Caco-2 (cell line): ENCODE measurements at regions not wholly inside any gene's neighbourhood (a gene's known extent, or its start where the extent isn't known, plus 50 kb on each side); places are given as distances from the start of the nearest gene placed in this dataset.
"Not testable (repeated sequence)": the region's sequence is repeated elsewhere in the genome, so short reads cannot be mapped to it uniquely, and the experiment has no call there.

Source experiments
- BruUV-seq: library from RNA; stranded (reverse); fragments of 400-500 nt; replicated peaks from 2 replicates; lab custom pipeline; 2021; lab: Mats Ljungman, UMichigan
- CTCF ChIA-PET: fragments of 300-600 bp; sonication (Branson Sonifier 250); formaldehyde crosslinking; loops from one replicate; lab custom pipeline; 2022; ENCODE audit warnings: antibody characterized with exemption; lab: Charles Lee
- POLR2A ChIA-PET: fragments of 300-600 bp; sonication (Branson Sonifier 250); formaldehyde crosslinking; loops from one replicate; lab custom pipeline; 2022; ENCODE audit warnings: antibody characterized with exemption; lab: Charles Lee
- DNase-seq, 2 experiments: peaks; one replicate each; pipeline versions ENCODE4 v3.0.0 to v3.0.0-alpha.2; 2020 to 2022
- H3K27me3 ChIP-seq: replicated peaks from 2 replicates; pipeline ENCODE4 v1.6.0; 2011; ENCODE audit warnings: low read length; ENCODE audit not compliant: control insufficient read depth, insufficient read depth
- H3K36me3 ChIP-seq: 2 replicates; pipeline ENCODE4 v1.5.1; 2011; ENCODE audit warnings: low read length; ENCODE audit not compliant: control insufficient read depth, insufficient read depth
- H3K4me1 ChIP-seq: fragments of 250-450 bp; sonication (Bioruptor Pico); 2 replicates; pipeline ENCODE4 v1.5.1; 2020; ENCODE audit warnings: mild to moderate bottlenecking
- H3K4me3 ChIP-seq: 2 replicates; pipeline ENCODE4 v1.5.1; 2011; ENCODE audit warnings: low read depth, mild to moderate bottlenecking, control low read depth, low read length
- H3K9me3 ChIP-seq: fragments of 250-450 bp; sonication (Bioruptor Pico); 2 replicates; pipeline ENCODE4 v1.5.1; 2020; ENCODE audit warnings: mild to moderate bottlenecking, moderate library complexity
- H3K27ac Mint-ChIP-seq: one replicate; pipeline ENCODE4 v1.8.0; 2022; ENCODE audit warnings: mixed read lengths; ENCODE audit not compliant: unreplicated experiment
- H3K27me3 Mint-ChIP-seq: one replicate; pipeline ENCODE4 v1.8.0; 2022; ENCODE audit warnings: mixed read lengths; ENCODE audit not compliant: insufficient read depth, unreplicated experiment
- H3K36me3 Mint-ChIP-seq: one replicate; pipeline ENCODE4 v1.8.0; 2022; ENCODE audit warnings: mild to moderate bottlenecking, mixed read lengths; ENCODE audit not compliant: insufficient read depth, unreplicated experiment
- H3K4me1 Mint-ChIP-seq: one replicate; pipeline ENCODE4 v1.8.0; 2022; ENCODE audit warnings: low read depth, mixed read lengths; ENCODE audit not compliant: unreplicated experiment
- H3K4me3 Mint-ChIP-seq: one replicate; pipeline ENCODE4 v1.8.0; 2022; ENCODE audit warnings: mild to moderate bottlenecking, moderate library complexity, mixed read lengths; ENCODE audit not compliant: unreplicated experiment
- H3K9me3 Mint-ChIP-seq: one replicate; pipeline ENCODE4 v1.8.0; 2022; ENCODE audit warnings: mixed read lengths; ENCODE audit not compliant: unreplicated experiment
- intact Hi-C: fragments of 100-400 bp; cut with micrococcal nuclease; formaldehyde crosslinking; loops from one replicate; pipeline ENCODE4 v1.10.0; 2022; ENCODE audit not compliant: unreplicated experiment
- TF ChIP-seq, protein P1 (sequence below), 2 experiments: fragments of 200-600 bp in 1 of 2; IDR thresholded peaks; 1 replicate in 1 of 2; 2 replicates in 1 of 2; pipeline versions ENCODE4 v1.5.1 to v1.8.0; 2011 to 2022; ENCODE audit warnings: antibody characterized with exemption in 1 of 2, control low read depth in 1 of 2, inconsistent platforms in 1 of 2, low read depth in 1 of 2, low read length in 1 of 2, mild to moderate bottlenecking in 1 of 2, moderate library complexity in 1 of 2; ENCODE audit not compliant: insufficient read depth in 1 of 2, severe bottlenecking in 1 of 2, unreplicated experiment in 1 of 2

DNA sequence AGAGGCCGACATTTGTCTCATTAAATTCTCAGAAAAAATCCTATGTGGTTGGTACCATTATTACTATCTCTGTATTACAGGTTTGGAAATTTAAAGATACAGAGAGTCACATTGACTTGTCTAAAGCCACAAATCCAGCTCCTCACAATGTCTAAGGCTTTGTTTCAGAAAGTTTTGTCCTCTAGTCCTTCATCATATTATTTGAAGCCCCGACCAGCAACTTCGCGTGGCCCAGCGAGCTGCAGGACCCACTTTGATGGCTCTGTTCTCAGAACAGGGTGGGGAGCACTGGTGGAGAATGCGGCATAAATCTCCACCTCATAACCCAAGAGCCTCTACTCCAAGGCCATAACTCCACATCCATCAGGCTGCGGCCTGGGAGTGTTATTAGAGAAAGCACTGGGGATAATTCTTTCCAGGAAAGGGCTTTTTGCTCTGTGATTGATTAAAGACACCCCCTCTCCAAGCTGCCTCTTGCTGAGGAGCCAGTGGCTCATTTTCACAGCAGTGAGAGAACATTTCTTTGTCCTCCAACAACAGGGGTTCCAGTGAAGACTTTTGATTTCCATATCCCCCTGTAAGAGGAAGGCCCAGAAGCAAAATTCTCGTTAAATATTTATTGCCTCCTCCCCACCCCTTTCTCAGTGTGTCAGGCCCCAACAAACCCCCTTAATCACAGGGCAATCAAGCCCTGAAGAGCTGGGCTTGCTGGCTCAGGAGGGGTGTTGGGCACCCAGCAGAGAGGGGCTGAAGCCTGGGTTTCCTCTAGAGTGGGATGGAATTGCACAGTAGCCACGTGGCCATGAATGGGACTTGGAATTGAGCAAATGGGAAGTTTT is 113.7 kb upstream of the CDH11 start:
- H3K9me3 Mint-ChIP-seq = no peaks in the 10 kb centered on the region
- H3K4me1 Mint-ChIP-seq = no peaks in the 10 kb centered on the region
- CTCF ChIA-PET = no interaction called here
- POLR2A ChIA-PET = no interaction called here
- intact Hi-C loops = no loop called here
- H3K36me3 ChIP-seq = no peaks in the 10 kb centered on the region
- H3K4me1 ChIP-seq = no peaks in the 10 kb centered on the region
- TF ChIP-seq, protein P1, sequence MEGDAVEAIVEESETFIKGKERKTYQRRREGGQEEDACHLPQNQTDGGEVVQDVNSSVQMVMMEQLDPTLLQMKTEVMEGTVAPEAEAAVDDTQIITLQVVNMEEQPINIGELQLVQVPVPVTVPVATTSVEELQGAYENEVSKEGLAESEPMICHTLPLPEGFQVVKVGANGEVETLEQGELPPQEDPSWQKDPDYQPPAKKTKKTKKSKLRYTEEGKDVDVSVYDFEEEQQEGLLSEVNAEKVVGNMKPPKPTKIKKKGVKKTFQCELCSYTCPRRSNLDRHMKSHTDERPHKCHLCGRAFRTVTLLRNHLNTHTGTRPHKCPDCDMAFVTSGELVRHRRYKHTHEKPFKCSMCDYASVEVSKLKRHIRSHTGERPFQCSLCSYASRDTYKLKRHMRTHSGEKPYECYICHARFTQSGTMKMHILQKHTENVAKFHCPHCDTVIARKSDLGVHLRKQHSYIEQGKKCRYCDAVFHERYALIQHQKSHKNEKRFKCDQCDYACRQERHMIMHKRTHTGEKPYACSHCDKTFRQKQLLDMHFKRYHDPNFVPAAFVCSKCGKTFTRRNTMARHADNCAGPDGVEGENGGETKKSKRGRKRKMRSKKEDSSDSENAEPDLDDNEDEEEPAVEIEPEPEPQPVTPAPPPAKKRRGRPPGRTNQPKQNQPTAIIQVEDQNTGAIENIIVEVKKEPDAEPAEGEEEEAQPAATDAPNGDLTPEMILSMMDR (IDR thresholded peaks at IDR 0.05; ENCODE audit: insufficient read depth in 1 of 2, low read depth in 1 of 2, low read length in 1 of 2, severe bottlenecking in 1 of 2, unreplicated experiment in 1 of 2) = no peak
- no peak for DNase-seq
- BruUV-seq = no TSS peak
- H3K4me3 Mint-ChIP-seq = no peak overlapping the region
- H3K36me3 Mint-ChIP-seq = no peaks in the 10 kb centered on the region
- H3K4me3 ChIP-seq = no peak overlapping the region
- peaks cover 21% of the 10 kb centered on the region for H3K27me3 Mint-ChIP-seq
- H3K27ac Mint-ChIP-seq = no peak overlapping the region
- no peaks in the 10 kb centered on the region for H3K9me3 ChIP-seq
- no peaks in the 10 kb centered on the region for H3K27me3 ChIP-seq

DNA sequence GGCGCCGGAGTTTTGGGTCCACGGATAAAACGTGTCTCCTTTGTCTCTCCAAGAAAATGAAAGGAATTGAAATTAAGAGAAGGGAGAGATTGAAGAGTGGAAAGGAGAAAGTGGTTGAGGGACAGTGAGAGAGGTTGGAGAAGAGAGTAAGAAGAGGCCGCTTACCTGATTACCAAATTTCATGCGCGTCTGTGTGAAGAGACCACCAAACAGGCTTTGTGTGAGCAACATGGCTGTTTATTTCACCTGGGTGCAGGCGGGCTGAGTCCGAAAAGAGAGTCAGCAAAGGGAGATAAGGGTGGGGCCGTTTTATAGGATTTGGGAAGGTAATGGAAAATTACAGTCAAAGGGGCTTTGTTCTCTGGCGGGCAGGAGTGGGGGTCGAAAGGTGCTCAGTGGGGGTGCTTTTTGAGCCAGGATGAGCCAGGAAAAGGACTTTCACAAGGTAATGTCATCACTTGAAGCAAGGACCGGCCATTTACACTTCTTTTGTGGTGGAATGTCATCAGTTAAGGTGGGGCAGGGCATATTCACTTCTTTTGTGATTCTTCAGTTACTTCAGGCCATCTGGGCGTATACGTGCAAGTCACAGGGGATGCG is 113.0 kb upstream of the CDH11 start:
- H3K4me1 Mint-ChIP-seq, H3K4me3 ChIP-seq, H3K36me3 ChIP-seq, H3K9me3 ChIP-seq, H3K4me3 Mint-ChIP-seq, H3K27ac Mint-ChIP-seq, H3K27me3 ChIP-seq, DNase-seq, CTCF ChIA-PET, H3K9me3 Mint-ChIP-seq, POLR2A ChIA-PET, BruUV-seq, H3K4me1 ChIP-seq, H3K36me3 Mint-ChIP-seq, intact Hi-C loops: not testable (repeated sequence)
- H3K27me3 Mint-ChIP-seq = peaks cover 21% of the 10 kb centered on the region

DNA sequence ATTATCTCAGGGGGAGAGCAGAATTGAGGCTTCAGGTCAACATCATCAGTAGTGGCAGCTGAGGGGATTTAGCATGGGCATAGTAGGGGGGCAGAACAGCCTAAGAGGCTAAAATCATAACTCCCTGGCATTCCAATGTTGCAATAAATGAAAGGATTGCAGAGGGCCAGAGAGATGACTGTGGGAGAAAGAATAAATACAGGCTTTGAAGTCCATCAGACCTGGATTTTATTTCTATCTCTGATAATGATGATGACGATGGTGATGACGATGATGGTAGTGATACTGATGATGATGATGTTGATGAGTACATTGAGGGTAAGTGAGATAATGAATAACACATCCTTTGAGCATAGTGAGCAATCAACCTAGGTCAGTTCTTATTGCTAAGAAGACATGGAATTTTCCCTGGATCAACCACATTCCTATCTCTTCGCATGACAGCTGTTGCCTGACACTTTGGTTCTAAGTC is 107.4 kb upstream of the CDH11 start:
- peaks cover 23% of the 10 kb centered on the region for H3K27me3 Mint-ChIP-seq
- intact Hi-C loops = no loop called here
- Histone ChIP-seq H3K36me3 (no peaks in the 10 kb centered on the region), H3K4me1 (no peaks in the 10 kb centered on the region), H3K27me3 (no peaks in the 10 kb centered on the region), H3K4me3 (no peak overlapping the region), H3K9me3 (no peaks in the 10 kb centered on the region)
- ChIA-PET POLR2A (no interaction called here), CTCF (no interaction called here)
- no peaks in the 10 kb centered on the region for H3K9me3 Mint-ChIP-seq
- H3K27ac Mint-ChIP-seq = no peak overlapping the region
- BruUV-seq = no TSS peak
- no peaks in the 10 kb centered on the region for H3K4me1 Mint-ChIP-seq
- no peaks in the 10 kb centered on the region for H3K36me3 Mint-ChIP-seq
- DNase-seq = no peak
- no peak overlapping the region for H3K4me3 Mint-ChIP-seq
- TF ChIP-seq, protein P1 (IDR thresholded peaks at IDR 0.05; ENCODE audit: insufficient read depth in 1 of 2, low read depth in 1 of 2, low read length in 1 of 2, severe bottlenecking in 1 of 2, unreplicated experiment in 1 of 2) = no peak
